Hepatocyte (in vitro differentiated cells): ENCODE measurements at regions not wholly inside any gene's neighbourhood (a gene's known extent, or its start where the extent isn't known, plus 50 kb on each side); places are given as distances from the start of the nearest gene placed in this dataset.

ENCODE experiments used
- EZH2phosphoT487 ChIP-seq: fragments of 200-600 bp; sonication (generic); IDR thresholded peaks from one replicate; pipeline ENCODE4 v1.6.1; 2018; ENCODE audit warnings: antibody characterized with exemption, mild to moderate bottlenecking, low read depth, moderate library complexity; ENCODE audit not compliant: unreplicated experiment, severe bottlenecking
- TF ChIP-seq, protein P1 (sequence below): fragments of 200-600 bp; sonication (generic); IDR thresholded peaks from 2 replicates; pipeline ENCODE4 v1.5.1; 2016; ENCODE audit warnings: antibody characterized with exemption, mild to moderate bottlenecking; ENCODE audit not compliant: poor library complexity

DNA sequence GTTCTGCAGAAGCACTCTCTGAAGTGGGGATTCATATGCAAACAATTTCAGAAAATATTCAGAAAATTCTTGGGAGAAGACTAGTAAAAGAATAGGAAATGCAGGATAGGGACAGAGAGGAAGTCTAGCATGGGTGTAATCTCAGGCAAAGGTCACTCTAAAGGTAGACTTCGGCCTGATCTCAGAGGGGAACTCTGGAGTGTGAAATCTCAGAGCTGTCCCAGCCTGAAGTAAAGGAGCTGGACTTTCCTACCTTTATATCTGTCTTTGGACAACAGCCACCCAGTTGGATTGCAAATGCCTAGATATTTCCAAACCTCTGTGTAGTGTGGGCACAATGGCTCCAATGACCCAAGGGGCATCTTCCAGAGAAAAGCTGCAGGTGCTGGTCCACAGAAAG lies 379.8 kb downstream of the GPATCH2 start:
- TF ChIP-seq, protein P1, sequence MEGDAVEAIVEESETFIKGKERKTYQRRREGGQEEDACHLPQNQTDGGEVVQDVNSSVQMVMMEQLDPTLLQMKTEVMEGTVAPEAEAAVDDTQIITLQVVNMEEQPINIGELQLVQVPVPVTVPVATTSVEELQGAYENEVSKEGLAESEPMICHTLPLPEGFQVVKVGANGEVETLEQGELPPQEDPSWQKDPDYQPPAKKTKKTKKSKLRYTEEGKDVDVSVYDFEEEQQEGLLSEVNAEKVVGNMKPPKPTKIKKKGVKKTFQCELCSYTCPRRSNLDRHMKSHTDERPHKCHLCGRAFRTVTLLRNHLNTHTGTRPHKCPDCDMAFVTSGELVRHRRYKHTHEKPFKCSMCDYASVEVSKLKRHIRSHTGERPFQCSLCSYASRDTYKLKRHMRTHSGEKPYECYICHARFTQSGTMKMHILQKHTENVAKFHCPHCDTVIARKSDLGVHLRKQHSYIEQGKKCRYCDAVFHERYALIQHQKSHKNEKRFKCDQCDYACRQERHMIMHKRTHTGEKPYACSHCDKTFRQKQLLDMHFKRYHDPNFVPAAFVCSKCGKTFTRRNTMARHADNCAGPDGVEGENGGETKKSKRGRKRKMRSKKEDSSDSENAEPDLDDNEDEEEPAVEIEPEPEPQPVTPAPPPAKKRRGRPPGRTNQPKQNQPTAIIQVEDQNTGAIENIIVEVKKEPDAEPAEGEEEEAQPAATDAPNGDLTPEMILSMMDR: no peak
- no peak for TF ChIP-seq EZH2phosphoT487
